ENCODE measurements at regions not wholly inside any gene's neighbourhood (a gene's known extent, or its start where the extent isn't known, plus 50 kb on each side); places are given as distances from the start of the nearest gene placed in this dataset.
A peak's percentile ranks its signal among the peaks of the same experiment; 100 is the strongest.

GRCh38 chr10:105885495-105885894 is 1244.4 kb downstream of the SORCS3 start:
- H3K9me3 Mint-ChIP-seq, result peaks cover 3% of the 10 kb centered on the region
- no peaks in the 10 kb centered on the region for H3K4me1 Mint-ChIP-seq
- no peak for ATAC-seq
- no peak overlapping the region for H3K4me3 Mint-ChIP-seq
- H3K36me3 Mint-ChIP-seq, result no peaks in the 10 kb centered on the region
- H3K27me3 Mint-ChIP-seq, result no peaks in the 10 kb centered on the region
- no peak overlapping the region for H3K27ac Mint-ChIP-seq

- Mint-ChIP-seq H3K9me3 (peaks cover 3% of the 10 kb centered on the region), H3K36me3 (no peaks in the 10 kb centered on the region), H3K27ac (no peak overlapping the region), H3K4me3 (no peak overlapping the region), H3K4me1 (no peaks in the 10 kb centered on the region), H3K27me3 (no peaks in the 10 kb centered on the region)
- ATAC-seq, result no peak
Measured at GRCh38 chr10:105879401-105879800, 1238.3 kb downstream of the SORCS3 start.

DNA sequence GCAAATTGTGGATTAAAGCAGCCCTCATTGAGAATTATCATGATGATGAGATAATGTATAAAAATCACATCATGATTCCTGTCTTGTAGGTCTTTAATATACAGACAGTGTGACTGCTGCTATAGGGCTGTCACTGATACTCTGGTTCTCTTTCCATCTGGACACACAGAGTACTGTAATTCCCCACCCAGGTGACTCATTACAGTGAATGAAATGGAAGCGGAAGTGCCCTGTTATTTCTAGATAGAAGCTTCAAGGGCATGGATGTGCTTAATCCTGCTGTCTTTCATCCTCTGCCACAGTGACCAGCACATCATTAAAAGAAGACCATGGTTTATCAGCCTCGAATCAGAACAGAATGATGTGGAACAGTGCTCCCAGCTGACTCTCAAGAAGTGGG is 1234.0 kb downstream of the SORCS3 start:
- Mint-ChIP-seq H3K27ac (no peak overlapping the region), H3K4me1 (no peaks in the 10 kb centered on the region), H3K9me3 (peaks cover 7% of the 10 kb centered on the region), H3K27me3 (no peaks in the 10 kb centered on the region), H3K4me3 (no peak overlapping the region), H3K36me3 (no peaks in the 10 kb centered on the region)
- ATAC-seq, result no peak

GRCh38 chr10:105872665-105873064 is 1231.6 kb downstream of the SORCS3 start:
- peaks cover 7% of the 10 kb centered on the region for H3K9me3 Mint-ChIP-seq
- no peaks in the 10 kb centered on the region for H3K27me3 Mint-ChIP-seq
- H3K4me3 Mint-ChIP-seq, result no peak overlapping the region
- H3K36me3 Mint-ChIP-seq, result no peaks in the 10 kb centered on the region
- H3K4me1 Mint-ChIP-seq, result no peaks in the 10 kb centered on the region
- no peak overlapping the region for H3K27ac Mint-ChIP-seq
- ATAC-seq, result no peak

GRCh38 chr10:105868935-105869334 is 1227.8 kb downstream of the SORCS3 start:
- Mint-ChIP-seq H3K27me3 (no peaks in the 10 kb centered on the region), H3K36me3 (no peaks in the 10 kb centered on the region), H3K27ac (no peak overlapping the region), H3K4me1 (no peaks in the 10 kb centered on the region), H3K4me3 (no peak overlapping the region), H3K9me3 (peaks cover 5% of the 10 kb centered on the region)
- no peak for ATAC-seq

DNA sequence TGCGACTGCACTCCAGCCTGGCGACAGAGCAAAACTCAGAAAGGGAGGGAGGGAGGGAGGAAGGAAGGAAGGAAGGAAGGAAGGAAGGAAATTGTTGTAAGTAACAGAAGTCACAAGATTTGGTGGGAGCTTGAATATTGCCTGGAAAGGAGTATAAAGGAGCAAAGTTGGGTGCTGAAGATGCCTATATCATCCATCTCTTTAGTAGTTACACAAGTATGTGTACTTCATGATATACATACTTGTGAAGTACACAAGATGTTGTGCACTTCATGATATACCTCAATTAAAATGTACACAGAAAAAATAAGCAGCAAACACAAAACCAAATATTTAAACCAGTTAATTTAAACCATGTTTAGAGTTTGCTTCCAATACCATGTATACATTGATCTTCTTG is 1223.8 kb downstream of the SORCS3 start:
- H3K4me1 Mint-ChIP-seq, result no peaks in the 10 kb centered on the region
- no peak overlapping the region for H3K27ac Mint-ChIP-seq
- no peaks in the 10 kb centered on the region for H3K27me3 Mint-ChIP-seq
- H3K9me3 Mint-ChIP-seq, result peaks cover 3% of the 10 kb centered on the region
- ATAC-seq, result no peak
- H3K4me3 Mint-ChIP-seq, result no peak overlapping the region
- H3K36me3 Mint-ChIP-seq, result no peaks in the 10 kb centered on the region

GRCh38 chr10:105857268-105858264 is 1216.5 kb downstream of the SORCS3 start:
- Mint-ChIP-seq H3K4me3 (no peak overlapping the region), H3K27ac (no peak overlapping the region), H3K9me3 (peaks cover 6% of the 10 kb centered on the region), H3K4me1 (no peaks in the 10 kb centered on the region), H3K36me3 (no peaks in the 10 kb centered on the region), H3K27me3 (no peaks in the 10 kb centered on the region)
- ATAC-seq, result no peak

DNA sequence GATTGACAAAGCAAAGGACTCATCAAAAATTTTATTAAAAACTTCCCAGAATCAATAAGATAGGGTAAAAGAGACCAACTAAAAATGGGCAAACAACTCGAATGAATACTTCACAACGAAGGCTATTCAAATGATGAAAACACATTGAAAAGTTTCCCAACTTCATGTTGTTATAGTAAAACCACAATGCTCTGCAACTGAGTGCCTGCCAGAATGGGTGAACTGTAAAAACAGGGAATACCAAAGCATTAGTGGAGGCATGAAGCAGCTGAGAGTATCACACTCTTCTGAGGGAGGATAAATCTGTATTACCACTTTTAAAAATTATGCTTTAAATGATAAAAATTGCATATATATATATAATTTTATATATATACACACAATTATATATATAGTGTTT is 1214.7 kb downstream of the SORCS3 start:
- Mint-ChIP-seq H3K27ac (no peak overlapping the region), H3K9me3 (peaks cover 3% of the 10 kb centered on the region), H3K4me1 (no peaks in the 10 kb centered on the region), H3K36me3 (no peaks in the 10 kb centered on the region), H3K27me3 (no peaks in the 10 kb centered on the region), H3K4me3 (no peak overlapping the region)
- ATAC-seq, result no peak

DNA sequence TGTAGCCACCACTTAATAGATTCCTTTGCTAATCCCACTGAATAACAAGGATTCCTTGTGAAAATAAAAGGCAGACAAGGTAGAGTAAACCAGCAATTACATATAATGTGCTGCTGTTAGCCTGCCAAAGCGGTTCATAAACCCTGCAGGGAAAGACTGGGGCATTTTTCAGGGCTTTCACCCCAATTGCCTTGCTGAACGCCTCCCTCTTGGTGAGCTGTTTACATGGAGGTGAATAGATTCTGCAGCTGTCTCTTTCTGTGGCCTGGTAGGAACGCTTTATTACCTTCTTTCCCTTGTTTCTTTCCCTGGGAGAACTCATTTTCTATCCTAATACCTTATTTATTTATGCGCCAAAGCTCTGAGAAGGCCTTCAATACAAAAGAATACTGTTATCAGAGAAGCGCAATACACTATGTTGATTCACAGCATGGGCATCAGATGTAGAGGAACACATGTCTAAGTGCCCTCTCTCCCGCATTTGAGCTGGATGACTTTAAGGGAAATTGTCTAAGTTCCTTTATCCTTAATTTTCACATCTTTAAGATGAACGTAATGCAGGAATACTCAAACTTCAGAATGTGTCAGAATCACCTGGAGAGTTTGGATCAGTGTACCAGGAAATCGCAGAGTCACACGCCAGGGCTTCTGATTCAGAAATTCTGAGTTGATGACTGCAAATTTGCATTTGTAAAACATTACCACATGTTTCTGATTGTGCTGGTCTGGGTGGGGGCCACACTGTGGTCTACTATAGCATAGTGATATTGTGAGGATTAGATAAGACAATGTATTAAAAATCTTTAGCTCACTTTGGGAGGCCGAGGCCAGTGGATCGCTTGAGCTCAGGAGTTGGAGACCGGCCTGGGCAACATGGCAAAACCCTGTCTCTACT is 1203.8 kb downstream of the SORCS3 start:
- Mint-ChIP-seq H3K27me3 (no peaks in the 10 kb centered on the region), H3K36me3 (no peaks in the 10 kb centered on the region), H3K4me1 (no peaks in the 10 kb centered on the region), H3K4me3 (no peak overlapping the region), H3K9me3 (peaks cover 3% of the 10 kb centered on the region), H3K27ac (no peak overlapping the region)
- no peak for ATAC-seq

DNA sequence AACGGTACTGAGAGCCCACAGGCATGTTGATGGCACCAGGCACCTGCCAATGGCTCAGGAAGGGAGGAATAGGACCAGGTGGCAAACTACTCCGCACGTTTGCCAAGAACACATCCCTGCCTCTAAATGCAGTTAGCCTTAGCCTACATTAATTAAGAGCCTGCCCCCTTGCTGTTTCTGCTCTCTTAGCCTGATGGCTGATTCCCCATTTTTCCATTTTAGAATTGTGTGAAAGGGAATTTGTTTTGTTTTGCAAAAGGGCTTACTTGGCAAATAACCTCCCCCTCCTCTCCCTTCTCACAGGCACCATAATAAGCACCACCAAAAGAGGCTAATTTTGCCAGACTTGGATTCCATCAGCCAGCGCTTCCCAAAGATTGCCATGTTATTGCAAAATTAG is 1203.2 kb downstream of the SORCS3 start:
- ATAC-seq, result no peak
- Mint-ChIP-seq H3K4me3 (no peak overlapping the region), H3K27ac (no peak overlapping the region), H3K9me3 (peaks cover 3% of the 10 kb centered on the region), H3K4me1 (no peaks in the 10 kb centered on the region), H3K36me3 (no peaks in the 10 kb centered on the region), H3K27me3 (no peaks in the 10 kb centered on the region)

- Mint-ChIP-seq H3K27me3 (no peaks in the 10 kb centered on the region), H3K4me3 (no peak overlapping the region), H3K27ac (no peak overlapping the region), H3K9me3 (peaks cover 3% of the 10 kb centered on the region), H3K36me3 (no peaks in the 10 kb centered on the region), H3K4me1 (no peaks in the 10 kb centered on the region)
- ATAC-seq, result no peak
Measured at GRCh38 chr10:105843786-105844185, 1202.7 kb downstream of the SORCS3 start.

GRCh38 chr10:105840288-105840770 is 1199.2 kb downstream of the SORCS3 start:
- Mint-ChIP-seq H3K36me3 (no peaks in the 10 kb centered on the region), H3K27ac (no peak overlapping the region), H3K4me1 (no peaks in the 10 kb centered on the region), H3K9me3 (no peaks in the 10 kb centered on the region), H3K27me3 (no peaks in the 10 kb centered on the region), H3K4me3 (no peak overlapping the region)
- no peak for ATAC-seq

DNA sequence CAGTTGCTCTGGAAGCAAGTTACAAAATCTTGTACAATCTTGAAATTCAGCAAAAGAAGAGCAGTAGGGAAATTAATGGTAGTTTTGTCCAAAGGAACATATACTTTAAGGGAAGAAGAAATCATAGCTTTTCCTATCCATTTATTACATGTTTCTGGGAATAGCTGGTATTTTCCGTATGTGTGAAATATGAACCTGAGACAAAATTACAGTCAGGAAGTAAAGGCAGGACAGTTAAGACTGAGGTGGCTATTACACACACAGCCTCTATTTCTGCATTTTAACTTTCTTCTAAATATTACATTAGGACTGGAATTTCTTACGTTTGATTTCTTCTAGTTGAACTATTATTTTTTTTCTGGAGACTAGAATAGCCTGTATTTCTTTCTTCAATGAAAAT is 1197.3 kb downstream of the SORCS3 start:
- no peaks in the 10 kb centered on the region for H3K36me3 Mint-ChIP-seq
- peaks cover 4% of the 10 kb centered on the region for H3K9me3 Mint-ChIP-seq
- H3K27ac Mint-ChIP-seq, result no peak overlapping the region
- ATAC-seq, result no peak
- peak overlapping the region; percentile 25 for H3K4me3 Mint-ChIP-seq
- H3K27me3 Mint-ChIP-seq, result no peaks in the 10 kb centered on the region
- H3K4me1 Mint-ChIP-seq, result no peaks in the 10 kb centered on the region

GRCh38 chr10:105837951-105838350 is 1196.9 kb downstream of the SORCS3 start:
- peak; percentile 62 for ATAC-seq
- H3K27me3 Mint-ChIP-seq, result no peaks in the 10 kb centered on the region
- peaks cover 4% of the 10 kb centered on the region for H3K9me3 Mint-ChIP-seq
- H3K4me1 Mint-ChIP-seq, result no peaks in the 10 kb centered on the region
- no peaks in the 10 kb centered on the region for H3K36me3 Mint-ChIP-seq
- H3K4me3 Mint-ChIP-seq, result peak overlapping the region; percentile 25
- H3K27ac Mint-ChIP-seq, result no peak overlapping the region

- Mint-ChIP-seq H3K27ac (no peak overlapping the region), H3K9me3 (peaks cover 4% of the 10 kb centered on the region), H3K4me1 (no peaks in the 10 kb centered on the region), H3K4me3 (no peak overlapping the region), H3K36me3 (no peaks in the 10 kb centered on the region), H3K27me3 (no peaks in the 10 kb centered on the region)
- no peak for ATAC-seq
Measured at GRCh38 chr10:105834261-105835059, 1193.4 kb downstream of the SORCS3 start.
